ENCODE measurements at regions not wholly inside any gene's neighbourhood (a gene's known extent, or its start where the extent isn't known, plus 50 kb on each side); places are given as distances from the start of the nearest gene placed in this dataset.
"Not testable (repeated sequence)": the region's sequence is repeated elsewhere in the genome, so short reads cannot be mapped to it uniquely, and the experiment has no call there.

DNA sequence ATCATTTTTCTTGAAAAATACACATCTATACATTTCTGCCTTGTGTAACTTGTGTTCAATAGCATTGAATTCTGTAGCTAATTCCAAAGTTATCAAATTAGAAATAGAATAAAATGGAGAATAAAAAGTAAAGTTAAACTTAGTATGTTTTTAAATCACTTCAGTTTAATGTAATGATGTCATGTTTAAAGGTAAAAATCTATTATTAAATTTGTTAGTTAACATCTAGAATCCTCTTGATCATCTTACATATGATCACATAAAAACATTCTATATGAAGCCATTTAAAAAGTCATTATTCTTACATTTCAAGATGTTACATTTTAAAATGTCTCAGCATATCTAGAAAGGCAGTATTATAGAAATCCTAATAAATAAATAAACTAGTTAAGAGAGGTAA is 1163.2 kb downstream of the PLA2G4A start:
- H3K4me3 ChIP-seq (ENCODE audit: low read depth, low read length): no peak overlapping the region
- TF ChIP-seq, protein P1, sequence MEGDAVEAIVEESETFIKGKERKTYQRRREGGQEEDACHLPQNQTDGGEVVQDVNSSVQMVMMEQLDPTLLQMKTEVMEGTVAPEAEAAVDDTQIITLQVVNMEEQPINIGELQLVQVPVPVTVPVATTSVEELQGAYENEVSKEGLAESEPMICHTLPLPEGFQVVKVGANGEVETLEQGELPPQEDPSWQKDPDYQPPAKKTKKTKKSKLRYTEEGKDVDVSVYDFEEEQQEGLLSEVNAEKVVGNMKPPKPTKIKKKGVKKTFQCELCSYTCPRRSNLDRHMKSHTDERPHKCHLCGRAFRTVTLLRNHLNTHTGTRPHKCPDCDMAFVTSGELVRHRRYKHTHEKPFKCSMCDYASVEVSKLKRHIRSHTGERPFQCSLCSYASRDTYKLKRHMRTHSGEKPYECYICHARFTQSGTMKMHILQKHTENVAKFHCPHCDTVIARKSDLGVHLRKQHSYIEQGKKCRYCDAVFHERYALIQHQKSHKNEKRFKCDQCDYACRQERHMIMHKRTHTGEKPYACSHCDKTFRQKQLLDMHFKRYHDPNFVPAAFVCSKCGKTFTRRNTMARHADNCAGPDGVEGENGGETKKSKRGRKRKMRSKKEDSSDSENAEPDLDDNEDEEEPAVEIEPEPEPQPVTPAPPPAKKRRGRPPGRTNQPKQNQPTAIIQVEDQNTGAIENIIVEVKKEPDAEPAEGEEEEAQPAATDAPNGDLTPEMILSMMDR (IDR thresholded peaks at IDR 0.05; ENCODE audit: borderline replicate concordance, insufficient read depth, low read depth, low read length): no peak

DNA sequence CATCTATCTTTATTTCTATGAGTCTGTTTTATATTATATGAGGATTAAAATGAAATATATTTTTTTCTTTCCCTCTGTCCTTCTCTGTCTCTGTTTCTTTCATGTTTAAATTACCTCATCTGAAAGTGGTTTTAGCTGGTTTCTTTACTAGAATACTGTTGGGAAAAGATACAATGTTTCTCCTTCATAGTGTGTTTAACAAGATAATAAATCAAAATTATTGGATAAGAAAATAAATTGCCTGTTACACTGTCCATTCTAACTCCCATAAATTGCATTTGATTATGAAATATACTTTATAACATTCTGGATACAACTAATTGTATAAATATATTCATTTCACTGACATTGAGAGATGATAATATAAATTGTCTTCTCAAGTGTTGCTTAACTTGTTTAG is 1168.0 kb downstream of the PLA2G4A start:
- TF ChIP-seq, protein P1 (IDR thresholded peaks at IDR 0.05; ENCODE audit: borderline replicate concordance, insufficient read depth, low read depth, low read length): no peak

DNA sequence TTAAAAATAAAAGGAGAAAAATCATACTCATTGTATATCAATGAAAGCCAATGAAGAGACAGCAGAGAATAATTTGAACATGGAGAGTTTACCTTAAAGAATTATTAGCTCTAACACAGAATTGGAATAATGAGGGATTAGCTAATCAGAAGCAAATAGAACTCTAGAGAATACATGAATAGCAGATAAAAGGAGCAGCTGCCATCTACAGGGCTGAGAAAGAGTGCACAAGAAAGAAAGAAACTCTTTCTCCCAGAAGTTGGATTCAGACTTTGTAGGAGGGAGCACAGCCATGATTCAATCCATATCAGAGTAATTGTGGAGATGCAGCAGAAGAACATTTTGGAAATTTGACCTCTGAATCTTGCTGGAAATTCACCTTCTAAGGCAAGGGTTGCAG is 1171.2 kb downstream of the PLA2G4A start:
- H3K4me3 ChIP-seq (ENCODE audit: low read depth, low read length): no peak overlapping the region
- TF ChIP-seq, protein P1 (IDR thresholded peaks at IDR 0.05; ENCODE audit: borderline replicate concordance, insufficient read depth, low read depth, low read length): no peak

More for the DNA sequence above, 1168.0 kb downstream of the PLA2G4A start:
- no peak overlapping the region for H3K4me3 ChIP-seq (ENCODE audit: low read depth, low read length)

DNA sequence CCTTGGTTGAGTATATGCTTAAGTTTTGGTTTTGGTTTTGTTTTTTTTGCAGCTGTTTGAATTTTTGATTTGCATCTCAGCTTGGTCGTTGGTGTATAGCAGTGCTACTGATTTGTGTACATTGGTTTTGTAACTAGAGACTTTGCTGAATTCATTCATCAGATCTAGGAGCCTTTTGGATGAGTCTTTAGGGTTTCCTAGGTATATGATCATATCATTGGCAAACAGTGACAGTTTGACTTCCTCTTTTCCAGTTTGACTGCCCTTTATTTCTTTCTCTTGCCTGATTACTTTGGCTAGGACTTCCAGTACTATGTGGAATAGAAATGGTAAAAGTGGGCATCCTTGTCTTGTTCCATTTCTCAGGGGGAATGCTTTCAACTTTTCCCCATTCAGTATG is 1174.9 kb downstream of the PLA2G4A start:
- H3K4me3 ChIP-seq (ENCODE audit: low read depth, low read length): not testable (repeated sequence)

DNA sequence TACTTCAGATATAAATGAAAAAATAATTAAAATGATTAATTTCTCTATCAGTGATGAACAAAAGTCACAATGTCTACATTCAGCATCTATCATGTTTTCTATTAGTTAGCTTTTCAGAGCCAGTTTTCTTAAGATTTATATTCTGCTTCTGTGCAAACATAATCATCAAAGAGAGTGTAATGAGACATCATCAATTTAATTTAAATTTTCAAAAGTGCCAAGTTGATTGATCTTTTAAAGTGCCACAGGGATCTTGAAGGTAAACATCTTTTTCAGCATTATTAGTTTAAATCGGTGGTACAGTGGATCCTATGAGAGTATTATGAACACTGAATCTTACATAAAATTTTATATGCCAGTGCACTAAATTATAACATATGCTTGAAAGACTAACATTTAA is 1176.1 kb downstream of the PLA2G4A start:
- no peak overlapping the region for H3K4me3 ChIP-seq (ENCODE audit: low read depth, low read length)
- TF ChIP-seq, protein P1 (IDR thresholded peaks at IDR 0.05; ENCODE audit: borderline replicate concordance, insufficient read depth, low read depth, low read length): no peak

DNA sequence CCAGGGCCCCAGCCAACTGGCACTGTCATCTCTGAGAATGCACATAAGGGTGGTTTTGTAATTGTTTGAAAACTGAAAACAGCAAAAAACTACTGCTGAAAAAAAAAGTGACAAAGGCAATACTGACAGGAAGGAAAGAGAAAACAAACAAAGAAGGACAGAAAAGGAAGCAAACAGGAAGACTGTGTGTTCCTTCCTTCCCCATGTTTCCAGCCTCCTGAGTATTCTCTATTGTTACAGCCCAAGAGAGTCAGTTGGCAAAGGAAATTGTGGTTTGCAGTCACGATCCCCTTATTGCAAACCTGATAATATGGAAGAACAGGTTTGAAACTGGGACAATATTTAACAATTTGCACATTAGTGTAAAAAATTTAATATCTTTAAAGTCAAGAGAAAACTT is 1177.6 kb downstream of the PLA2G4A start:
- no peak overlapping the region for H3K4me3 ChIP-seq (ENCODE audit: low read depth, low read length)
- TF ChIP-seq, protein P1 (IDR thresholded peaks at IDR 0.05; ENCODE audit: borderline replicate concordance, insufficient read depth, low read depth, low read length): no peak

DNA sequence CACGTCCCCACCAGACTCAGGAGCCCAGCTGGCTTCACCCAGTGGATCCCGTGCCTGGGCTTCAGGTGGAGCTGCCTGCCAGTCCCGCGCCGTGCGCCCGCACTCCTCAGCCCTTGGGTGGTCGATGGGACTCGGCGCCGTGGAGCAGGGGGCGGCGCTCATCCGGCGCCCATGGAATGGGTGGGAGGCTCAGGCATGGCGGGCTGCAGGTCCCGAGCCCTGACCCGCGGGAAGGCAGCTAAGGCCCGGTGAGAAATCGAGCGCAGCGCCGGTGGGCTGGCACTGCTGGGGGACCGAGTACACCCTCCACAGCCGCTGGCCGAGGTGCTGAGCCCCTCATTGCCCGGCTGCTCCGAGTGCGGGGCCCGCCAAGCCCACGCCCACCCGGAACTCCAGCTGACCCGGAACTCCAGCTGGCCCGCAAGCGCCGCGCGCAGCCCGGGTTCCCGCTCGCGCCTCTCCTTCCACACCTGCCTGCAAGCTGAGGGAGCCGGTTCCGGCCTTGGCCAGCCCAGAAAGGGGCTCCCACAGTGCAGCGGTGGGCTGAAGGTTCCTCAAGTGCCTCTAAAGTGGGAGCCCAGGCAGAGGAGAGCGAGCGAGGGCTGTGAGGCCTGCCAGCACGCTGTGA is 1184.6 kb downstream of the PLA2G4A start:
- not testable (repeated sequence) for H3K4me3 ChIP-seq (ENCODE audit: low read depth, low read length)

DNA sequence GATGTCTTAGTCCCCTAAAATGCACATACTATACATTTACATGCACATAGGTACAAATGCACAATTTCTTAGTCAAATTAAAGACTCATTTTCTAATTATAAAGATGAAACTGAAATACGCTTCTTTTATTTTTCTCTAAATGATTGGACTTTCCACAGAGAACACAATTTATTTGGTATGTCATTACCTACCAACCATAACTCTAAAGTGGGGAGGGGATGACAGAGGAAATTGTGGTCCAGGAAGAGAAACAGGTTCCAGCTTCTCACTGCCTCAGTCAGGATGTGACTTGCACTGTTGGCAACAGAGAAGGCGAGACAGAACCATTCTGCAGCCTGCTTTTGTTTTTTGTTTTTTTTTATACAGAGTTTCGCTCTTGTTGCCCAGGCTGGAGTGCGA is 1189.2 kb downstream of the PLA2G4A start:
- H3K4me3 ChIP-seq (ENCODE audit: low read depth, low read length): no peak overlapping the region
- TF ChIP-seq, protein P1 (IDR thresholded peaks at IDR 0.05; ENCODE audit: borderline replicate concordance, insufficient read depth, low read depth, low read length): no peak

All from GM12875 (cell line).